Progenitor cell of endocrine pancreas (in vitro differentiated cells): ENCODE measurements at regions not wholly inside any gene's neighbourhood (a gene's known extent, or its start where the extent isn't known, plus 50 kb on each side); places are given as distances from the start of the nearest gene placed in this dataset.
"Not testable (repeated sequence)": the region's sequence is repeated elsewhere in the genome, so short reads cannot be mapped to it uniquely, and the experiment has no call there.

ENCODE experiments used
- DNase-seq: peaks from one replicate; pipeline ENCODE4 v3.0.0; 2021; ENCODE audit warnings: low spot score; ENCODE audit not compliant: unreplicated experiment
- H3K27ac Mint-ChIP-seq: 2 replicates; pipeline ENCODE4 v1.8.0; 2021; ENCODE audit warnings: mild to moderate bottlenecking, moderate library complexity, mixed read lengths
- H3K27me3 Mint-ChIP-seq: 2 replicates; pipeline ENCODE4 v1.8.0; 2021; ENCODE audit warnings: mixed read lengths
- H3K36me3 Mint-ChIP-seq: 2 replicates; pipeline ENCODE4 v1.8.0; 2022; ENCODE audit warnings: mixed read lengths; ENCODE audit not compliant: insufficient read depth
- H3K4me1 Mint-ChIP-seq: 2 replicates; pipeline ENCODE4 v1.8.0; 2021; ENCODE audit warnings: low read depth, mixed read lengths
- H3K4me3 Mint-ChIP-seq: 2 replicates; pipeline ENCODE4 v1.8.0; 2021; ENCODE audit warnings: low read depth, mild to moderate bottlenecking, moderate library complexity, mixed read lengths
- H3K9me3 Mint-ChIP-seq: 2 replicates; pipeline ENCODE4 v1.8.0; 2021; ENCODE audit warnings: low read depth, mixed read lengths
- TF ChIP-seq, protein P1 (sequence below): fragments of 200-600 bp; sonication (generic); IDR thresholded peaks from one replicate; pipeline ENCODE4 v1.5.0; 2021; ENCODE audit warnings: antibody characterized with exemption, mild to moderate bottlenecking; ENCODE audit not compliant: unreplicated experiment

DNA sequence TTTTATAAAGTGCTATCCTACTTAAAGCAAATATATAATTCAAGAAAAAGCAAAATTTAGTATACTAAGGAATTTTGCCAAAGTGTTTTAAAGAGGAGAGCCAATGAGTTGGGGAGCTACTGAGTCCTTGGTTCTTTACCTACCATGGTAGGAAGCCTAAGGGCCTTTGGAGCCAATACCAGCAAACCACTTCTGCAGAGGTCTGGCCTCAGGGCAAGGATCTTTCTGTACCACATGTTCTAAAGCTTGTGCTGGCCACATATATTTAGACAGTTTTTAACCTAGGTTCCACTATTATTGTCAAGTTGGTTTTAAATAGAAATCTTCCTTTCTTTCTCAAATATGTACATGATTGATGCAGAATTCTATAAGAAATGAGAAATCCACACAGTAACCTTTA lies 172.3 kb upstream of the NREP start:
- TF ChIP-seq, protein P1, sequence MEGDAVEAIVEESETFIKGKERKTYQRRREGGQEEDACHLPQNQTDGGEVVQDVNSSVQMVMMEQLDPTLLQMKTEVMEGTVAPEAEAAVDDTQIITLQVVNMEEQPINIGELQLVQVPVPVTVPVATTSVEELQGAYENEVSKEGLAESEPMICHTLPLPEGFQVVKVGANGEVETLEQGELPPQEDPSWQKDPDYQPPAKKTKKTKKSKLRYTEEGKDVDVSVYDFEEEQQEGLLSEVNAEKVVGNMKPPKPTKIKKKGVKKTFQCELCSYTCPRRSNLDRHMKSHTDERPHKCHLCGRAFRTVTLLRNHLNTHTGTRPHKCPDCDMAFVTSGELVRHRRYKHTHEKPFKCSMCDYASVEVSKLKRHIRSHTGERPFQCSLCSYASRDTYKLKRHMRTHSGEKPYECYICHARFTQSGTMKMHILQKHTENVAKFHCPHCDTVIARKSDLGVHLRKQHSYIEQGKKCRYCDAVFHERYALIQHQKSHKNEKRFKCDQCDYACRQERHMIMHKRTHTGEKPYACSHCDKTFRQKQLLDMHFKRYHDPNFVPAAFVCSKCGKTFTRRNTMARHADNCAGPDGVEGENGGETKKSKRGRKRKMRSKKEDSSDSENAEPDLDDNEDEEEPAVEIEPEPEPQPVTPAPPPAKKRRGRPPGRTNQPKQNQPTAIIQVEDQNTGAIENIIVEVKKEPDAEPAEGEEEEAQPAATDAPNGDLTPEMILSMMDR, result no peak
- no peak for DNase-seq
- H3K4me1 Mint-ChIP-seq, result no peaks in the 10 kb centered on the region
- H3K9me3 Mint-ChIP-seq, result no peaks in the 10 kb centered on the region
- no peak overlapping the region for H3K4me3 Mint-ChIP-seq
- no peak overlapping the region for H3K27ac Mint-ChIP-seq
- H3K36me3 Mint-ChIP-seq, result no peaks in the 10 kb centered on the region
- H3K27me3 Mint-ChIP-seq, result no peaks in the 10 kb centered on the region

- no peak overlapping the region for H3K4me3 Mint-ChIP-seq
- no peak overlapping the region for H3K27ac Mint-ChIP-seq
- H3K4me1 Mint-ChIP-seq, result no peaks in the 10 kb centered on the region
- H3K27me3 Mint-ChIP-seq, result no peaks in the 10 kb centered on the region
- H3K9me3 Mint-ChIP-seq, result no peaks in the 10 kb centered on the region
- TF ChIP-seq, protein P1, result no peak
- DNase-seq, result no peak
- H3K36me3 Mint-ChIP-seq, result no peaks in the 10 kb centered on the region
Observed at GRCh38 chr5:111928511-111928910, 171.5 kb upstream of the NREP start.

DNA sequence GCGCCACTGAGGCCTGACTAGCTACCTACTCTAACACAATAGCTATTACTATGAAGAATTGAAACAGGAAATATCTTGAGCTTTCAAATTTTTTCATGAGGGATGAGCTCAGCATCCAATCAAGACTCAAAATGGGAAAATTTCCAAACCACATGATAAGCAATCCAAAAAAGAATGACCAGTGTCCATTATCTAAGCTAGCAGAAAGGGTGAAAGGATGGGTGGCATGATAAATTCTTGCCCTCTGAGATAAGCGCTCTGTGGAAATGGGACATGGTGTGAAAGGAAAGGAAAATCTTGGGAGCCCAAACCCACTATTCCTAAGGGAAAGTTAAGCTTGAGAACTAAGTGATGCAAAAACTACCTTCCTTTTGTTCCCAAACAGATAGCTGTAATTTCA lies 170.2 kb upstream of the NREP start:
- Mint-ChIP-seq H3K27me3 (no peaks in the 10 kb centered on the region), H3K9me3 (no peaks in the 10 kb centered on the region), H3K4me3 (no peak overlapping the region), H3K4me1 (no peaks in the 10 kb centered on the region), H3K27ac (no peak overlapping the region), H3K36me3 (no peaks in the 10 kb centered on the region)
- no peak for DNase-seq
- TF ChIP-seq, protein P1, result no peak

DNA sequence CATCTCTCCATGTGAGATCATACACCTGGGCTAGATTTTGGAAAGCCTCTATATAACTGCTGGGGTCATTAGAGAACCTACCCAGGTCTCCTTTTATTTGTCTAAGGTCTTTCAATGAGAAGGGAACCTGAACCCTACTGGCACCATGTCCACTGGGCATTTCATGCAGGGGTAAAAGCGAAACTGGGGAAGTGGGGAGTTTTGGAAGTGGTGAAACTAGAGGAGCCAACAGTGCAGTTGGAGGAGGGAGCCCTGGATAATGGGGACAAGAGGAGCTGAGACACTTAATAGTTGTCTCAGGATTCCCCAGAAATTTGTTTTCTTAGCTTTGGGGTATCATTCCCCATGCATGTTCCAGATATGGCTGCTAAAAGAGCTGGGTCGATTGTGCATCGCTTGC lies 169.0 kb upstream of the NREP start:
- Mint-ChIP-seq H3K9me3 (no peaks in the 10 kb centered on the region), H3K4me1 (peaks cover 2% of the 10 kb centered on the region), H3K36me3 (no peaks in the 10 kb centered on the region), H3K27me3 (no peaks in the 10 kb centered on the region), H3K4me3 (no peak overlapping the region), H3K27ac (no peak overlapping the region)
- DNase-seq, result no peak
- TF ChIP-seq, protein P1, result no peak

DNA sequence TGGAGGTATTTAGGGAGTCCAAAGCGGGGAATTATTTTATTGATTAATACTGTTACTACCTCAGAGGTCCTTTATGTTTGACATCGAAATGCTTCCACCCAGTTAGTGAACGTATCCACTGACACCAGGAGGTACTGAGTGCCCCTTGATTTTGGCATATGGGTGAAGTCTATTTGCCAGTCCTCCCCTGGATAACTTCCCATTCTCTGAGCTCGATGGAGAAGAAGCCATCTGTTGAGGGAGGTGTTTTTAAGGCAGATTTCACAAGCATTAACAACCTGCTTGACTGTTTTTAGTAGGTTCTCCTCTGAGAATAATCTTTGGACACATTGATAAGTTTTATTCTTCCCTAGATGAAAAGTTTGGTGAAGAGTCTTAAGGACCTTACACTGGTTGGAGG lies 165.3 kb upstream of the NREP start:
- peaks cover 5% of the 10 kb centered on the region for H3K9me3 Mint-ChIP-seq
- no peak overlapping the region for H3K27ac Mint-ChIP-seq
- H3K27me3 Mint-ChIP-seq, result no peaks in the 10 kb centered on the region
- H3K36me3 Mint-ChIP-seq, result peaks cover 1% of the 10 kb centered on the region
- no peak overlapping the region for H3K4me3 Mint-ChIP-seq
- peaks cover 9% of the 10 kb centered on the region for H3K4me1 Mint-ChIP-seq
- TF ChIP-seq, protein P1, result no peak
- DNase-seq, result no peak

- not testable (repeated sequence) for H3K36me3 Mint-ChIP-seq, H3K4me3 Mint-ChIP-seq, H3K9me3 Mint-ChIP-seq, H3K27me3 Mint-ChIP-seq, H3K27ac Mint-ChIP-seq, H3K4me1 Mint-ChIP-seq, DNase-seq
Observed at GRCh38 chr5:111921691-111922090, 164.7 kb upstream of the NREP start.
